HG03139 (cell line): ENCODE measurements at regions not wholly inside any gene's neighbourhood (a gene's known extent, or its start where the extent isn't known, plus 50 kb on each side); places are given as distances from the start of the nearest gene placed in this dataset.
"Not testable (repeated sequence)": the region's sequence is repeated elsewhere in the genome, so short reads cannot be mapped to it uniquely, and the experiment has no call there.

ENCODE experiments used
- ATAC-seq: cut with Tn5 transposase; IDR thresholded peaks from one replicate; pipeline ENCODE4 v1.9.1; 2021; ENCODE audit not compliant: unreplicated experiment

GRCh38 chr6:170036367-170036766 lies 254.5 kb downstream of the DLL1 start:
- not testable (repeated sequence) for ATAC-seq

GRCh38 chr6:170035901-170036304 lies 255.0 kb downstream of the DLL1 start:
- no peak for ATAC-seq

- ATAC-seq, result no peak
These were observed 255.8 kb downstream of the DLL1 start for GRCh38 chr6:170035044-170035443.

GRCh38 chr6:170034294-170034693 lies 256.6 kb downstream of the DLL1 start:
- no peak for ATAC-seq

GRCh38 chr6:170033666-170034065 lies 257.2 kb downstream of the DLL1 start:
- ATAC-seq, result no peak

GRCh38 chr6:170032706-170033309 lies 258.1 kb downstream of the DLL1 start:
- ATAC-seq, result no peak

GRCh38 chr6:170032197-170032596 lies 258.7 kb downstream of the DLL1 start:
- ATAC-seq, result no peak

GRCh38 chr6:170031684-170032121 lies 259.2 kb downstream of the DLL1 start:
- ATAC-seq, result no peak

GRCh38 chr6:170030821-170031471 lies 259.9 kb downstream of the DLL1 start:
- ATAC-seq, result no peak

- no peak for ATAC-seq
These were observed 260.5 kb downstream of the DLL1 start for GRCh38 chr6:170030284-170030815.

- ATAC-seq, result no peak
These were observed 261.2 kb downstream of the DLL1 start for GRCh38 chr6:170029416-170030283.

- ATAC-seq, result no peak
These were observed 262.1 kb downstream of the DLL1 start for GRCh38 chr6:170028629-170029345.

GRCh38 chr6:170027647-170028043 lies 263.2 kb downstream of the DLL1 start:
- ATAC-seq, result no peak

GRCh38 chr6:170026751-170027646 lies 263.9 kb downstream of the DLL1 start:
- no peak for ATAC-seq

- no peak for ATAC-seq
These were observed 264.7 kb downstream of the DLL1 start for GRCh38 chr6:170025935-170026750.

GRCh38 chr6:170025341-170025911 lies 265.5 kb downstream of the DLL1 start:
- no peak for ATAC-seq

- ATAC-seq, result no peak
These were observed 265.9 kb downstream of the DLL1 start for GRCh38 chr6:170024940-170025339.

- ATAC-seq, result no peak
These were observed 267.0 kb downstream of the DLL1 start for GRCh38 chr6:170023620-170024521.
